Medulla oblongata (tissue), 1 donor: ENCODE measurements at regions not wholly inside any gene's neighbourhood (a gene's known extent, or its start where the extent isn't known, plus 50 kb on each side); places are given as distances from the start of the nearest gene placed in this dataset.
"Not testable (repeated sequence)": the region's sequence is repeated elsewhere in the genome, so short reads cannot be mapped to it uniquely, and the experiment has no call there.

Experiments used
- DNase-seq: peaks from one replicate; pipeline ENCODE4 v3.0.0-alpha.2; 2015; ENCODE audit errors: extremely low spot score

DNA sequence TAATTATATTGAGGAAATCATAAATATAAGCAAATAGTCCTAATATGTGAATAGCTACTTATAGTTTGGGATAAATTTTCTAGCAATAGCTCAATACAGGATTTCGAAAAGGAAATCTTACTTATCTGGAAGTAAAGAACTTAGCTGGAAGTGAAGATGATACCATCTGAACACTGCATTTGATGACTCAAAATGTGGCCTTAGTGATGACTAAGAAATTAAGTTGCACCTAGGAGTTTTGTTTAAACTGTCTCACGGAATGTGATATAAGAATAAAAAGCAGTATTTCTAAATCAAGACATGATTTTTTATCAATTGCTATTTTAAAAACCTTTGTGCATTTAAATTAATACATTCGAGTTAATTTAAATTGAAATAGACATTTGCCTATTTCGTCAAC lies 91.2 kb downstream of the EOMES start:
- no peak for DNase-seq

DNA sequence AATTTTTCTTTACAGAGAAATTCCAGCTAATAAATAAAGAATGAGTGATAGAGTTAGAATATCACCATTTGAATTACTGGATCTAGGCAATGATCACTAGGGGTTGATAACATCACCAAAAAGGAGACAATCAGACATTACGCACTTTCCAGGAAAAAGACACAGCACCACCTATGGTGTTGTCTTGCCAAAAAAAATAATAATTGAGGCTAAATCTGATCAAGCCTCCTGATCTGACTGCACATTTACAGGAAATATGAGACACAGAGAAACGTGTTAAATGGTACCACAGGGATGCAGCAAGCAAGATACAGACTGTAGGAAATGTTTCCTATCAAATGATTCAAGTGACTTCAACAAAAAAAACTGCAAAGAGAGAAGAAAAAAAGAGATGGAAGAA lies 92.8 kb downstream of the EOMES start:
- no peak for DNase-seq

DNA sequence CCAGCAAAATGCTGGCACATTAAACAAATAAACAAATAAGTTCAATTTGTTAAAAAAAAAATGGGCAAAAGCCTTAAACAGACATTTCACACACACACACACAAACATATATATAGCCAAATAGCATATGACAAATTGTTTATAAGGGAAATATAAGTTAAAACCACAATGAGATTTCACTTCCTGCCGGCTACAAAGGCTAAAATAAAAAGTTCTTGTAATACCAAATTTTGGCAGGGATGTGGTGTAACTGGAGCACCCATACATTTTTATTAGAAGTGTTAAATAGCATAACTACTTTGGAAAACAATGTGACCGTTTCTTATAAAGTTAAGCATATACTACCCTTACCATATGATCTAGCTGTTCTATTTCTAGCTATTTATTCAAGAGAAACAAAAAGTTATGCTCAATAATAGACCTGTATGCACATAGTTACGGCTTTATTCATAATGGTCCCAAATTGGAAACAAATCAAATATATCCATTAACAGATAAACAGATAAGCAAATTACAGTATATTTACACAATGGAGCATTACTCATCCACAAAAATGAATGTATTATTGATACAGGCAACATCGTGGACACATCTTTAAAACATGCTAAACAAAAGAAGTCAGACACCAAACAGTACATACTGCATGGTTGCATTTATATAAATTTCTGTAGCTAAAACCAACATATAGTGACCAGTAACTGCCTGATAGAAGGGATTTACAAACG lies 93.9 kb downstream of the EOMES start:
- DNase-seq, result no peak

DNA sequence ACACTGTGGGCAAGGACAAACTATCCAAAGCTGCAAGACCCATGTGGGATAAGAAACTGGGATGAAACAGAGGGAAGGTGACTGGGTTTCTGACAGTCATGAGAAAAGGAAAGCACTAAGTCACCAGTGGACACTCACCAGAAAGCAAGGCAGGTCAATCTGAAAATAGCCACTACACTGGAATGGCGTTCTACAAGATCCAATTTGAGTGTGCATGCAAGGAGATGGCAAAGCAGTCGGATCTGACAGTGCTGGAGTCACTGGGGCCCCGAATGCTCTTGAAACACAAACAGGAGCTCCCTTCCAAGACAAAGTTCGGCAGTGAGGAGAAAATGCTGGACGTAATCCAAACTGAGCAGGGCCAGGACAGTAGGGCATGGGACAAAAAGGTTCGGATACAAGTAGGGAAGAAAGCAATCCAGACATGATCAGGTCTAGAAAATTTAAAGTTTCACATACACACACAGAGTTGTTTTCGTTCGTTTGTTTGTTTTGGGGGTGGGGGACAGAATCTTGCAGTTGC lies 95.5 kb downstream of the EOMES start:
- DNase-seq, result no peak

DNA sequence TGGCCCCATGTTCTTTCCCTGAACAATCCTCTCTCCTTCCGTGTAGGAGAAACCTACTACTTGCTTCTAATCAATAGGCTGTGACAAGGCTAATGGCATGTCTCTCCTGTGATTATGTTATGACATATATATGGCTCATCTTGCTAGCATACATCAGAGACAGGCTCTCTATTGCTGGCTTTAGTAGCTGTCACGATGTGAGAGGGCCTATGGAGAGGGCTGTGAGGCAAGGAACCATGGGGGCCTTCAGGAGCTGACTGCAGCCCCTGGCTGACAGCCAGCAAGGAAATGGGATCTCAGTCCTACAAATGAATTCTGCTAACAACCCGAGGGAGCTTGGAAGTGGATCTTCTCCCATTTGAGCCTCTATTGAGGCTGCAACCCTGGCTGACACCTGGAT lies 96.3 kb downstream of the EOMES start:
- DNase-seq, result no peak

DNA sequence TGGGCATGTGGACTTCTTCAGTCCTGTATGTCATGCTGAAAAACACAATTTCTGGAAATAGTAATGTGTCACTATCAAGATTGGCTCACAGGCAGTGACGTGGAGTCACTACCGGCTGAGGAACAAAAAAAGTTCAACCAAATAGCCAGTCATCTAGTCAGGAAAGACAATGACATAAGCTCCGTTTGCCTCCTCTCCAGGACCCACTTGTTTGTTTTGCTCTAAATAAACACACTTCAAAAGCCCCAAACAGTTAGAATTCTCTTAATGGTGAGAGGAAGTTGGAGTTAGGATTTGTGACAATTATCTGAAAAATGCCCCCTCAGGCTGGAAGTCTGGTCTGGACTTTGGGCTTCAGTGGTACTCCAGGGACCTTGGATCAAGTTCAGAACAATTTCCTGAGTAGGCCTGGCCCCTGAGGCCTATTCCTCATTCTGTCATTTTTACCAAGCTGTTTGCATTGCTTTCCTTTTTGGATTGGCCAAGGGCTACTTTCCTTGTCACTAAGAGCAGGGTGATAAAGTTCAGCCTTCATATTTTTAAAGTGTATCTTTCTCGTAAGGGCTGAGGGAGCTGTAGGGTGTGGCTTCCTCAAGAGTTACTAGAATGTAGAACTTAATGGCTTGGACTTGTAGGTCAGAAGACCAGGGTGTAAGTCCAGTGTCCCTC lies 98.9 kb downstream of the EOMES start:
- DNase-seq, result no peak

DNA sequence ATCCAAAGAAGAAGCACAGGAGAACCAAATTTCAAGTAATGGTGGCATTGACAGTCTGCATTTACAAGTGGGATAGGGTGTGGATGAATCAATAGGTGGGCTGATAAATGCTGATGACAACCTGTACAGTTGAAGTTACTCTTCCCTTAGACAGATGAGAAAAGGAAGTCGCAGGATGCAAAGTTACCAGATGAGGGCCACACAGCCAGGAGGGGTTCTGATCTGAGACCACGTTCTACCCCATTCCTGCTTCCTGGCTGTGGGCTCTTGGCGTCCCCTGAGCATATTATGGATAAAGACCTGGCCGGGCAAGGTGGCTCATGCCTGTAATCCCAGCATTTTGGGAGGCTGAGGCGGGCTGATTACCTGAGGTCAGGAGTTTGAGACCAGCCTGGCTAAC lies 104.6 kb downstream of the EOMES start:
- DNase-seq, result no peak

DNA sequence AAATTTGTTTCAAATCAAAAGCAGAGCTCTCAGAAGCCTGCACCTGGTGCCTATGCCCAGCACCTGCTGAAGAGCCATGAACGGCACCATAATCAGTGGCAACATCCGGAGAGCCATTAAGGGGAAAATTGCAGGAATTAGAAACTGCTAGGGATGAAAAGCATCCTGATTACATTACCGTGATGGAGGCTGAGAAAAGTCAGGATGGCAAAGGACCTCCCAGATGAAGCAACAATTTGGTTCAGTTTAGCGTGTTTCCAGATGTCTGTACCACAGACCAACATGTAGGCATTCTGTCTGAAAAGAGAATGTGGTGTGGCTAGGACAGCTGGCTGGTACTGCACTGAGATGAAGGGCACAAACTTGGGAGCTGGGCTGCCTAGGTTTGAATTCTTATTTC lies 106.1 kb downstream of the EOMES start:
- DNase-seq, result no peak

DNA sequence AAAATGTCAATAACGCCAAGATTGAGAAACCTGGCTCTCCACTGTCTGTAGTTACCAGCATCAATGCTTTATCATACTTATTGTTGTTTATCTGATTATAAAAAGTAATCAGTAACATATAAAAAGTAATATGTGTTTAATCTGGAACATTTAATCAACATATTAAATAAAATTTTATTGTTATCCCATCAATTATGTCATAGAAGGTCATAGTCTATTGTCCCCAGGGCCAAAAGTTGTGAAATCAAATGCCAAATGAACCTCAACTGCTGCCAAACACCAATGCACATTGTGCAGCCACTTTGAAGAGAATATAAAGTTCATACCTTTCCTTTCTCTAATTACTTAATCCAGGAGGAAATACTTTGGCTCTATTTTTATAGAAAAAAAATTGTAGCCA lies 106.6 kb downstream of the EOMES start:
- DNase-seq, result no peak

DNA sequence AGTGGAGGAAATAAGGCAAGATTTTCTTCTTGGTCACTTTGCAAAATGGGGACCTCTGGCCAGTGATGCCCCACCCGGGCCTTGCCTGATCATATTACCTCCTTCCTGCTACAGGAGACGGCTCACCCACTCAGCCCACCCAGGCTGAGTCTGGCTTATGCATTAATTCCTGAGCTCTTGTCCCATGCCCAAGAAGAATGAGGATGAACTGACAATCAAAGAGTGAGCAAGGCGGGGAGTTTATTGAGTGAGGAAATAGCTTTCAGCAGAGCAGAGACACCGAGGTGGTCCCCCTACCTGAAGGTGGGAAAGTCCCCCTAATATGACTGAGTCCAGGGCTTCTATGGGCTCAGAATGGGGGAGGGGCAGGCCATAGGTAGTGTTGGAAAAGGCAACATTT lies 107.5 kb downstream of the EOMES start:
- DNase-seq, result no peak

DNA sequence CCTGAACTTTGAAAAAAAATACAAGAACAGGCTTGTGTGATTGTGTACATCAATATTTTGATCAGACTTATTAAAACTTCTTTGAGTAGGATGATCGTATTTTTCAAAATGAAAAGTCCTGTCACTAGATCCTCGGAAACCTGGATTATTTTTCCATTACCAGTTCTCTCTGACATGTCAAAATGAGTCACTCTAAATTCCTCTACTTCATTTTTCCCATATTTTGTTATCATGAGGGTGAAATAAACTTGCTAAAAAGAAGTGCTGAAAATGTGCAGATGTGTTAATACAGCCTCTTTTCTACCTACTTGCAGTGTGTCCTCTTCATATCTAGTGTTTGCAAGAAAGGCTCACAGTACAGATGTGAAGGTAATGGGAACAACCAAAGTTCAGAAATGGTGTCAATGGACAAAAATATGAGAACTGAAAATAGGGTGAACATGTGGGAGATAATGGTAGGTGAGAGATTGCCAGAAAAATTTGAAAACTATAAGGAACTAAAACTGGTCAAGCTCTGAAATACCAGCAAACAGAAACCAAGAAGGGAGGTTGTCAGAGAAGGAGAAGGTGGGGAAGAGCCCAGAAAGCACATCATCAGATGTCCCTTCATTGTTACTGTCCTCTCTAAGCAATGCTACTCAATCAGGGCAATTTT lies 108.2 kb downstream of the EOMES start:
- DNase-seq, result no peak

DNA sequence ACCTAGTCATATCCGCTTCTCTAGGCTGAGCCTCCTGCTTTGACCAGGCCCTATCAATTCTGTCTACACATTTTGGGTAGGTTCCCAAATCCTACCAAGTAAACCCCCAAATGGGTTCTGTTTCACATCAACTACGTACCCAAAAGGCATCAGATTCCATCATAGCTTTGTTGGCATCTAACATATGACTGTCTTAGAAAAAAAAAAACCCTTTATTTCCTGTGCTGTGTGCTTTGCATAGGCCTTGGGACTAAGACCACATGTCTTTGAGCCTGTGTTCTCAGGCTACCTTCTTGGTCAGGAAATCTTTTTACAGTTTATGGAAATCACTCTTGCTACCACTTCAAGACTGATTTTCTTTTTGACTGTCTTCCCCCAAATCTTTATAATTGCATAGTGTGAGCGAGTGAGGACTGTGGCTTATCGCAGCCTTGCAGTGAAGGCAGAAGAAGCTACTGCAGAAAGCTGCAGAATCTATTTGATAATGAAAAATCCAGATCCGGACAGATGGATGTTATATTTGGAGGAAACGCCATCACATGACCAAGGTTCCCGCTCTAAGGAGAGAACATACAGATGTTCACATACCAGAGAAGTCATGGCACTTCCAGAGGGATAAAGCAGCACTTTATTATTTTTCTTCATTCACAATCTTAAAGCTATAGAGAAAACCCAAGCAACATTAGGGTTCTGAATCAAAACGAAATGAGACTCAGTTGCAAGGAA lies 111.2 kb downstream of the EOMES start:
- DNase-seq, result no peak

DNA sequence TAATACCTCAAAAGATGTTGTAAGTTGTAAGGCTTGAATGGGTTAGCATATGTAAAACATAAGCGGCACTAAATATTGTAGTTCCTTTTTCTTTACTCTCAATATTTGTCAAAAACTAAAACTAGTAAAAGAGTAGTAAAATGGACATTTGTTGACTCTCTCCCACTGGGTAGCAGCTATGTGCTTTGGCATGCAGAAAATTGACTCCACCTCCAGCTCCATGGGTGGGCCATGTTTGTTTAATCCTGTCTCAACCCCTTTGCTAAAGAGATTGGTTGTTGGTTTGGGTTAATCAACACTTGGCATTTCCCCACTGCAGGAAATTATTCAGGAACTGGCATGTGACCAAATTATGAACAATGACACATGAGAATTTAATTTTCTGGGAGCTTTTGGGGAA lies 114.8 kb downstream of the EOMES start:
- DNase-seq, result no peak

DNA sequence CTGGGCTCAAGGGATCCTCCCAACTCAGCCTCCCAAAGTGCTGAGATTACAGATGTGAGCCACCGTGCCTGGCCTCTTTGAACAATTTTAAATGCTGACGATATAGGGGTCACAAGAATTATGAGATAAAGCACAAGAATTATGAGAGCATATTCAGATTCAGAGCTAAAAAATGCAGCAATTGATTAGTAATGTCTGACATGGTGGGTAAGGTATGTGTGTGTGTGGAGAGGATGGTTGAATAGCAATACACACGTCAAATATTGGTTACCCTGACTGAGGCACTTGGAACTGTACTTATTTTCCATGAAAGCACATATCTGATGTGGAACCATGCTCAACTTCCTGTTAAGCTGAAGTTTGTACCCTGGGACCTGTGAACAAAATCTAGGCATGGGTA lies 115.6 kb downstream of the EOMES start:
- DNase-seq, result no peak

DNA sequence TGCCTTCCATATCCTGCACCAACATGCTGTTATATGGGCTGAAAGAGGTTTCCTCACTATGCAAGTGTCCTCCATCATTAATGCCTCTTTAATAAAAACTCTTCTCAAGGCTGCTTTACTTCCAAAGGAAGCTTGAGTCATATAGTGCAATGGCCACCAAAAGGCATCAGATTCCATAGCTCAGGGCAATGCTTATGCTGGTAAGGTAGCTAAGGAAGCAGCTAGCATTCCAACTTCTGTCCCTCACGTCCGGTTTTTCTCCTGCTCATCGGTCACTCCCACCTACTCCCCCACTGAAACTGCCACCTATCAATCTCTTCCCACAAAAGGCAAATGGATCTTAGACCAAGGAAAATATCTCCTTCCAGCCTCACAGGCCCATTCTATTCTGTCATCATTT lies 117.1 kb upstream of the SLC4A7 start:
- DNase-seq, result not testable (repeated sequence)

DNA sequence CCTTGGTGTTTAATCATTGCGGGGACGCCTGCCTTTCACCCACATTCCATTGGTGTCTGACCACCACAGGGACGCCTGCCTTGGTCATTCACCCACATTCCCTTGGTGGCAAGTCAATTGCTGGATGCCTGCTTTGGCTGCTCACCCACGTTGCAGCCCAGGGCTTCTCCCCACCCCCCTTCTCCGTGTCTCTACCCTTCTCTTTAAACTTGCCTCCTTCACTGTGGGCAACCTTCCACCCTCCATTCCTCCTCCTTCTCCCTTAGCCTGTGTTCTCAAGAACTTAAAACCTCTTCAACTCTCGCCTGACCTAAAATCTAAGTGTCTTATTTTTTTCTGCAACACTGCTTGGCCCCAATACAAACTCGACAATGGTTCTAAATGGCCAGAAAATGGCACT lies 115.6 kb upstream of the SLC4A7 start:
- not testable (repeated sequence) for DNase-seq

DNA sequence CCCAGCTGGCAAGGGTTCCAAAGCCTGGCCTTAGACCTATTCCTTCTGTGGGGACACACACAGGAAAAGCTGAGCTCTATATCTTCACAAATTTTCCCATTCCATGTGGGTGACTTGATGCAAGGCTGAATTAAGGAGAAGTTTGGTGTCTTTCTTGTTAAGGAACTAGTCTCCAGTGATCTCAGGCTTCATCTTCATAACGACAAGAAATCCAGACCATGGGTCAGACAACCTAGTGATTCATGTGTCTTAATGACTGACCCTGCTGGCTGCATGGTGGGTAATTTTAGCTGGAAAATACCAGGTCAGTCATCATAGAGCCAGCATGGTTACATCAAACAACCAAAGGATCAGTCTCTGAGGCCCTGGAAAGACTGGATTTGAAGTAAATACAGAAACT lies 112.7 kb upstream of the SLC4A7 start:
- peak; percentile 14 for DNase-seq

DNA sequence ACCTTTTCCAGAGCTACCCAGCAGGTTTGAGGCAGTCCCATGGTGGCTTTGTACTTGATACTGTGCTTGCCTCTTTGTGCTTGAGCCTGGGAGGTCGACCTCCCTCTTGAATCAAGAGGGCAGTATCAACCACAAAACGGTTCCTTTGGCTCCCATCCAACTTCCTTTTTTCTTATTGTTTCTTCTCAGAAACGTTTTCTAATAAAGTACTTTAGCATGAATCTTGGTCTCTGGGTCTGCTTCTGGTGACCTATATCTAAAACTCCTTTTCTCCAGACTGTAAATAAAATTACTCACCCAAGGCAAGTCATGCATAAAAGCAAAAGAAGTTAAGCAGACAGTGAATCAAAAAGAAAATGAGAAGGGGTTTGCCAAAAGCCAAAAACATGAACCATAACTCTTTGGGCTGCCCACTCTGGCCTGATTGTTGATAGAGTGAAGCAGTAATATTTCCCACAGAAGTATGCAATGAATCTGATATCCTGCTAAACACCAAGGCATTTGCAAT lies 112.2 kb upstream of the SLC4A7 start:
- peak; percentile 66 for DNase-seq

DNA sequence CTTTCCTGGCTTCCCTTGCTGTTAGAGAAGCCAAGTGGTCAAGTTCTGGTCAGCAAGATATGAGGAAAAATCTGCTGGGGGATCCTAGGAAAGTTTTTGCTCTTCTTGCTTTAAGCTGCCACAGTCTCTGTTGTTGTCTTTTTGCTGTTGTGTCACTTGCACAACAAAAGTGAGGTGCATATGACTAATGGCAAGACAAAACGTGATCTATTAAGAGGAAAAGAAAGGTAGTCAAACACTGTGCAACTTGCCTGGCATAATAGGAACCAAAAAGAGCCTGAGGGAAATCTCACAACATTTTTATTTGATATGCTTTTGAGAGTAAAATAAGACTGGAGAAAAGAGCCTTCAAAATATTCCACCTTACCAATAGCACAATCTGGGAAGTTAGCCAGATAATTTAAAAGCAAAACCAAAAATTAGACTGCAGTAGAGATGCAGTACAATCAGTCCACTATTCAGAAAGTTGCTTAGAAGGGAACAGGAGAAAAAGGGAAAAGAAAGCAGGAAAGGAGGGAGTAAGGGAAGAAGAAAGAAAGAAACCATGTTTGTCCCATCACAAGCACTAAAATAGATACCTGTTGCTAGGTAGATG lies 110.0 kb upstream of the SLC4A7 start:
- DNase-seq, result no peak

DNA sequence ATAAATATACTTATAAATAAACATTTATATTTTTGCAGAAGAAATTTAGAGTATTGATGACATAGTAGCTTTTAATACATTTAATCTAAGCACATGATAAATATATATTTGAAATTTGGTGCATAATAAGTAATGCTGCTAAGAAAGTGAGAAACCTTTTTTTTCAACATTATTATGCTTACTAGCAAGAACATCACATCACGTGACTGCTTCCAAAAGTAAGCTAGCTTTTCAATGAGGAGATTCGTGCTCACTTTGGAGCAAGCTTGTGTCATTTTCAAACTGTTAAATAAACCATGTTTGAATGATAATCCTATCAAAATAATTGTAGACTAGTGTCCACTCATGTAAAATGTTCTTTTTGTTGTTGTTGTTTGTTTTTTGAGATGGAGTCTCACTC lies 109.0 kb upstream of the SLC4A7 start:
- no peak for DNase-seq

DNA sequence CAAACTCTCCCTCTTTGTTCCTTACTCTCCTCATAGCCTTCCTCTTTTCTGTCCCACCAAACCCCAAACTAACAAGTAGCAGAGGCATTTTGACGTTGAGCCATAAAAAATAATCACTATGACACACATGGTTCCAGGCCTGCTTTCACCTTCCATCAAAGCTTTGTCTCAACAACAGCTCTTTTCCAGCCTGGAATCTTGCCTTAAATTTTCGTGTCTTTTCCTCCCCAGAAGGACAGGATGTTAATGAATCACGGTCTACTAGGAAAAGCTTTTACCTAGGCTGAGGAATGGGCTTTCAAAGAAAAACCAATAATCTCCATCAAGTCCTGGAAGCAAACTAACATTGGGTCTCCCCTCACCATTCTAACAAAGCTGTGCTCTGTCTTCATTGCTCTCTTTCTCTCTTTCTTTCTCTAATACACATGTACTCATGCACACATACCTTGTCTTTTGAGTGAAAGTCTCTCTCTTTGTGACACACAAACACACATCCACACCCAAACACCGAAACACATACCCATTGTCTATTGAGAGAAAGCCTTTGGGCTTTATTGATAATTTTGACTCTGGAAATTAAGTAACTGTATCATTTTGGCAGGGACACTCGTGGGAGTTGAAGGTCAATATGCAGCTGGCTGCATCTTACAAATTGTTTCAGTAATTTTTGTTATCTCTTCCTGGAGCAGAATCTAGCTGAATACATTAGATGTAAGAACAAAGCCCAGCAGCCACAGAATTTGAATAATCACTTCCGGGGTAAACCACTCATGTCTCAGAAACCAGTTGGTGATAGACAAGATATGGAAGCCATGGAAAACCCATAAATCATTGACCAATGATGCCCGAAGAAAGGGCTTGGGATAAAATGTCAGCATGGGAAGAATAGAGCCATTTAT lies 107.4 kb upstream of the SLC4A7 start:
- peak; percentile 53 for DNase-seq
